ENCODE measurements at regions not wholly inside any gene's neighbourhood (a gene's known extent, or its start where the extent isn't known, plus 50 kb on each side); places are given as distances from the start of the nearest gene placed in this dataset.

DNA sequence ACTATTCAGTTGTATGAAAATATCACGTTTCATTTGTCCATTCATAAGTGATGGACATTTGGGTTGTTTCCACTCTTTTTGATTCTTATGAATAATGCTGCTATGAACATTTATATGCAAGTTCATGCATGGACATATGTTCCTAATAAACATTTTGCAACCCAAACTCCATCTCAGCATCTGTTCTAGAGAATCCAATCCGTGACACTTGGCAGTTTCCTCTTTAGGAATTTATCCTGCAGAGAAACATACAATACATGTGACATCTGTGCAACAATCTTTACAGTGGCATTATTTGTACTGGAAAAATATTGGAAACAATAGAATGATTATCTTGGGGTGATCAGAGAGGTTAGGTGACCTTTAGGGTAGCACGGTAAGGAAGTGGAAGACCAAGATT is 290.8 kb upstream of the SRRM4 start:
- WGBS (ENCODE audit: extremely low coverage, insufficient coverage, insufficient read length), result no CpG with 5 or more reads among the region's 3 CpGs
- Histone ChIP-seq H3K4ac (ENCODE audit: low read depth, low read length) (no peak overlapping the region), H2AFZ (ENCODE audit: insufficient read depth, low read length, poor library complexity) (no peak overlapping the region), H3K23ac (ENCODE audit: low read length) (no peak overlapping the region), H4K8ac (ENCODE audit: low read depth, low read length) (no peak overlapping the region), H3K4me3 (ENCODE audit: low read depth, low read length) (no peak overlapping the region), H3K27ac (ENCODE audit: low read depth, low read length) (no peak overlapping the region), H2BK5ac (ENCODE audit: low read depth, low read length, poor library complexity) (no peak overlapping the region), H2AK5ac (ENCODE audit: low read length) (no peak overlapping the region), H3K14ac (ENCODE audit: low read length) (no peak overlapping the region), H2BK12ac (ENCODE audit: low read length) (no peak overlapping the region), H3K36me3 (ENCODE audit: control insufficient read depth in 1 of 2, insufficient read depth in 2 of 2, low read length in 2 of 2) (no peaks in the 10 kb centered on the region), H3K79me2 (ENCODE audit: control insufficient read depth, insufficient read depth, low read length, poor library complexity) (no peaks in the 10 kb centered on the region), H3K79me1 (ENCODE audit: low read length) (no peaks in the 10 kb centered on the region), H3K9me3 (ENCODE audit: insufficient read depth, low read depth, low read length) (peaks cover 1% of the 10 kb centered on the region), H3K18ac (ENCODE audit: low read length) (no peak overlapping the region), H3K27me3 (ENCODE audit: insufficient read depth, low read length) (no peaks in the 10 kb centered on the region), H3K4me1 (ENCODE audit: control insufficient read depth in 1 of 2, insufficient read depth in 2 of 2, low read length in 2 of 2) (no peaks in the 10 kb centered on the region), H3K4me2 (ENCODE audit: low read length) (no peak overlapping the region), H4K91ac (ENCODE audit: low read depth, low read length) (no peak overlapping the region), H4K12ac (ENCODE audit: low read depth, low read length) (no peak overlapping the region), H2BK120ac (ENCODE audit: insufficient read depth, low read length, poor library complexity) (no peak overlapping the region), H3K9ac (ENCODE audit: low read length) (no peak overlapping the region)
- no peak for DNase-seq

DNA sequence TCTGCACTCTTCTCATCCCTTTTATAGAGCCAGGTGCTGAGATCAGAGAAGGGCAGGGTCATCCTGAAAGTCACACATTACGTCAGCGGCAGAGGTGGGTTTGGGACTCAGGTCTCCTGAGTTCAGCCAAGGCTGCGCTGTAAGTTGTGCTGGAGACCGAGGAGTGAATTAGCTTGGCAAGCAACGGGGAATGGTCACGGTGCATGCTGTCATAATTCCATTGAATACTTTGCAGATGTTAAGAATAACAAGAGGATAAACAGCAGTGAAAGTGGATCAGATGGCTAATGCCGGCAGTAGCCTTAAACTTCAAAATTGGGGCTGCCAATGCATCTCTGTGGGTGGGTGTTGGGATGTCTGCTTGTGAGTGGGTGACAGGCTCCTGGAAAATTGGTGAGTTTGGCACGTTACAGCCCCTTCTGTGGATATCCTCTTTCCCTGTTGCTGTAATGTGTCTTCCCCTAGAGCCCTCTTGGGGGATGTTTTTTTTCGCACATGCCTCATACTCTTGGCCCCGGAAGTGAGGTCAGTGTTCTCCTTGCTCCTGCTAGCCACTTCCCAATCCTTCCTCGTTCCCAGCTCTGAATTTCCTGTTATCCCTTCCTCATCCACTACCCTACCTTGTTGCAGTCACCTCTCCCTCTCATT is 287.1 kb upstream of the SRRM4 start:
- H3K27ac ChIP-seq (ENCODE audit: low read depth, low read length), result no peak overlapping the region
- peaks cover 1% of the 10 kb centered on the region for H3K9me3 ChIP-seq (ENCODE audit: insufficient read depth, low read depth, low read length)
- DNase-seq, result no peak
- H3K14ac ChIP-seq (ENCODE audit: low read length), result no peak overlapping the region
- H2BK12ac ChIP-seq (ENCODE audit: low read length), result no peak overlapping the region
- H3K4ac ChIP-seq (ENCODE audit: low read depth, low read length), result no peak overlapping the region
- H3K79me2 ChIP-seq (ENCODE audit: control insufficient read depth, insufficient read depth, low read length, poor library complexity), result no peaks in the 10 kb centered on the region
- whole genome bisulfite sequencing (ENCODE audit: extremely low coverage, insufficient coverage, insufficient read length), result no CpG with 5 or more reads among the region's 11 CpGs
- no peak overlapping the region for H2AFZ ChIP-seq (ENCODE audit: insufficient read depth, low read length, poor library complexity)
- H4K91ac ChIP-seq (ENCODE audit: low read depth, low read length), result no peak overlapping the region
- H2BK5ac ChIP-seq (ENCODE audit: low read depth, low read length, poor library complexity), result no peak overlapping the region
- no peak overlapping the region for H2AK5ac ChIP-seq (ENCODE audit: low read length)
- H4K8ac ChIP-seq (ENCODE audit: low read depth, low read length), result no peak overlapping the region
- no peak overlapping the region for H2BK120ac ChIP-seq (ENCODE audit: insufficient read depth, low read length, poor library complexity)
- H3K23ac ChIP-seq (ENCODE audit: low read length), result no peak overlapping the region
- H3K18ac ChIP-seq (ENCODE audit: low read length), result no peak overlapping the region
- no peak overlapping the region for H3K9ac ChIP-seq (ENCODE audit: low read length)
- no peak overlapping the region for H4K12ac ChIP-seq (ENCODE audit: low read depth, low read length)
- no peak overlapping the region for H3K4me3 ChIP-seq (ENCODE audit: low read depth, low read length)
- H3K4me1 ChIP-seq (ENCODE audit: control insufficient read depth in 1 of 2, insufficient read depth in 2 of 2, low read length in 2 of 2), result no peaks in the 10 kb centered on the region
- H3K79me1 ChIP-seq (ENCODE audit: low read length), result no peaks in the 10 kb centered on the region
- H3K4me2 ChIP-seq (ENCODE audit: low read length), result no peak overlapping the region
- no peaks in the 10 kb centered on the region for H3K36me3 ChIP-seq (ENCODE audit: control insufficient read depth in 1 of 2, insufficient read depth in 2 of 2, low read length in 2 of 2)
- no peaks in the 10 kb centered on the region for H3K27me3 ChIP-seq (ENCODE audit: insufficient read depth, low read length)

DNA sequence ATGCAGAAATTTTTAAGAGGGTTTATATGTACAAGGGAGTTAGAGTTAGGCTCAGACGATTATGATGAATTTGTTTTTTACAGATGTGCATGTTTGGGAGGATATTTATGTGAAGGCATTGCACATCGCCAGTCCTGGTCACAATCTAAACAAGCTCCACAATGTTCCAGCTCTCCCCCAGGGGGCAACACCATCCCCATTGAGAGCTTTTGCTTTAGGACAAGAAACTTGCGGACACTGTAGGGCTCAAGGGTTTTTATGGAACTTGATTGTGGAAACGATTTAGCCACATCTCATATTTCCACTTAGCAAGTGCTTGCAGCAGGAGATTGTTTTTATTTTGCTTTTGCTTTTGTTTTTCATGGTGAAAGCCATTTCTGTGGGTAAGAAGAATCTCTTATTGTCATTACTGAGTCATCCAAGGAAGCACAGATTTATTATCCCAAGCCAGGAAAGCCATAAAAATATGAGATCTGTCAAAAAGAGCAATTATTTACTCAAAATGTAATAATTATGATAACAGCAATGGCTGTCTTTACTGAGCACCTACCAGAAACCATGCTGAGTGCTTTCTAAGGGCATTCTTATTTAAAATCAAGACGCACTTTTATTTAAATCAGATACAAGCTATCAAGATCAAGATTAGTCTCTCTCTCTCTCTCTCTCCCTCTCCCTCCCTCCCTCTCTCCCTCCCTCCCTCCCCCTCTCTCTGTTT is 276.7 kb upstream of the SRRM4 start:
- Histone ChIP-seq H3K4me3 (ENCODE audit: low read depth, low read length) (no peak overlapping the region), H3K4me2 (ENCODE audit: low read length) (no peak overlapping the region), H3K79me2 (ENCODE audit: control insufficient read depth, insufficient read depth, low read length, poor library complexity) (no peaks in the 10 kb centered on the region), H3K9me3 (ENCODE audit: insufficient read depth, low read depth, low read length) (peaks cover 5% of the 10 kb centered on the region), H2BK5ac (ENCODE audit: low read depth, low read length, poor library complexity) (no peak overlapping the region), H4K91ac (ENCODE audit: low read depth, low read length) (no peak overlapping the region), H2BK120ac (ENCODE audit: insufficient read depth, low read length, poor library complexity) (no peak overlapping the region), H3K14ac (ENCODE audit: low read length) (no peak overlapping the region), H3K23ac (ENCODE audit: low read length) (no peak overlapping the region), H3K79me1 (ENCODE audit: low read length) (no peaks in the 10 kb centered on the region), H2BK12ac (ENCODE audit: low read length) (no peak overlapping the region), H3K9ac (ENCODE audit: low read length) (no peak overlapping the region), H3K4me1 (ENCODE audit: control insufficient read depth in 1 of 2, insufficient read depth in 2 of 2, low read length in 2 of 2) (no peaks in the 10 kb centered on the region), H3K36me3 (ENCODE audit: control insufficient read depth in 1 of 2, insufficient read depth in 2 of 2, low read length in 2 of 2) (no peaks in the 10 kb centered on the region), H3K18ac (ENCODE audit: low read length) (no peak overlapping the region), H3K27ac (ENCODE audit: low read depth, low read length) (no peak overlapping the region), H2AFZ (ENCODE audit: insufficient read depth, low read length, poor library complexity) (no peak overlapping the region), H3K4ac (ENCODE audit: low read depth, low read length) (no peak overlapping the region), H3K27me3 (ENCODE audit: insufficient read depth, low read length) (no peaks in the 10 kb centered on the region), H4K12ac (ENCODE audit: low read depth, low read length) (no peak overlapping the region), H2AK5ac (ENCODE audit: low read length) (no peak overlapping the region), H4K8ac (ENCODE audit: low read depth, low read length) (no peak overlapping the region)
- WGBS (ENCODE audit: extremely low coverage, insufficient coverage, insufficient read length), result no CpG with 5 or more reads among the region's 5 CpGs
- no peak for DNase-seq

DNA sequence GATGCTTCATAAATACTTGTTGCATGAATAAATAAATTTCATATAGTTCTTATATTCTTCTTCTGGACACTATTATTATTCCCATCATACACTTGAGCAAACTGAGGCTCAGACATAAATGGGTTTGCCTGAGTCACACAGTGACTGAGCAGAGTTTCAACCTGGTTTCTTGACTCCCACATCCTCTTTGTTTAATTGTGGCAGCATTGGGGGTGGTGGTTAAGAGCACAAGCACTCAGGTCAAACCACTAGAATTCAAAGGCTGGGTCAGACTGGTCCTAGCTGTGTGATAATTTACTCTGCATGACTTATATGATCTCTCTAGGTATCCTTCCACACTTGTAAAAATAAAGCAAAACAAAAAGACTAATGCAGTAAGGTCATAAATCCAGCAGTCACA is 274.9 kb upstream of the SRRM4 start:
- no peaks in the 10 kb centered on the region for H3K36me3 ChIP-seq (ENCODE audit: control insufficient read depth in 1 of 2, insufficient read depth in 2 of 2, low read length in 2 of 2)
- H4K91ac ChIP-seq (ENCODE audit: low read depth, low read length), result no peak overlapping the region
- H2BK12ac ChIP-seq (ENCODE audit: low read length), result no peak overlapping the region
- DNase-seq, result no peak
- H4K12ac ChIP-seq (ENCODE audit: low read depth, low read length), result no peak overlapping the region
- H2BK5ac ChIP-seq (ENCODE audit: low read depth, low read length, poor library complexity), result no peak overlapping the region
- peaks cover 5% of the 10 kb centered on the region for H3K9me3 ChIP-seq (ENCODE audit: insufficient read depth, low read depth, low read length)
- no peak overlapping the region for H3K27ac ChIP-seq (ENCODE audit: low read depth, low read length)
- no peak overlapping the region for H3K18ac ChIP-seq (ENCODE audit: low read length)
- no peaks in the 10 kb centered on the region for H3K79me2 ChIP-seq (ENCODE audit: control insufficient read depth, insufficient read depth, low read length, poor library complexity)
- no peak overlapping the region for H3K9ac ChIP-seq (ENCODE audit: low read length)
- H2BK120ac ChIP-seq (ENCODE audit: insufficient read depth, low read length, poor library complexity), result no peak overlapping the region
- H3K27me3 ChIP-seq (ENCODE audit: insufficient read depth, low read length), result no peaks in the 10 kb centered on the region
- no peak overlapping the region for H3K23ac ChIP-seq (ENCODE audit: low read length)
- no peaks in the 10 kb centered on the region for H3K79me1 ChIP-seq (ENCODE audit: low read length)
- H3K4me3 ChIP-seq (ENCODE audit: low read depth, low read length), result no peak overlapping the region
- no peaks in the 10 kb centered on the region for H3K4me1 ChIP-seq (ENCODE audit: control insufficient read depth in 1 of 2, insufficient read depth in 2 of 2, low read length in 2 of 2)
- H4K8ac ChIP-seq (ENCODE audit: low read depth, low read length), result no peak overlapping the region
- no peak overlapping the region for H3K14ac ChIP-seq (ENCODE audit: low read length)
- no peak overlapping the region for H2AFZ ChIP-seq (ENCODE audit: insufficient read depth, low read length, poor library complexity)
- H3K4me2 ChIP-seq (ENCODE audit: low read length), result no peak overlapping the region
- H3K4ac ChIP-seq (ENCODE audit: low read depth, low read length), result no peak overlapping the region
- H2AK5ac ChIP-seq (ENCODE audit: low read length), result no peak overlapping the region

Data from trophoblast cell (in vitro differentiated cells and primary cell).